ENCODE measurements at regions not wholly inside any gene's neighbourhood (a gene's known extent, or its start where the extent isn't known, plus 50 kb on each side); places are given as distances from the start of the nearest gene placed in this dataset.
A peak's percentile ranks its signal among the peaks of the same experiment; 100 is the strongest.
"Not testable (repeated sequence)": the region's sequence is repeated elsewhere in the genome, so short reads cannot be mapped to it uniquely, and the experiment has no call there.

GRCh38 chr5:1667648-1668140, 131.9 kb downstream of the MRPL36 start:
- DNase-seq = no peak

GRCh38 chr5:1666812-1667588, 132.6 kb downstream of the MRPL36 start:
- DNase-seq = peak; percentile 68

DNA sequence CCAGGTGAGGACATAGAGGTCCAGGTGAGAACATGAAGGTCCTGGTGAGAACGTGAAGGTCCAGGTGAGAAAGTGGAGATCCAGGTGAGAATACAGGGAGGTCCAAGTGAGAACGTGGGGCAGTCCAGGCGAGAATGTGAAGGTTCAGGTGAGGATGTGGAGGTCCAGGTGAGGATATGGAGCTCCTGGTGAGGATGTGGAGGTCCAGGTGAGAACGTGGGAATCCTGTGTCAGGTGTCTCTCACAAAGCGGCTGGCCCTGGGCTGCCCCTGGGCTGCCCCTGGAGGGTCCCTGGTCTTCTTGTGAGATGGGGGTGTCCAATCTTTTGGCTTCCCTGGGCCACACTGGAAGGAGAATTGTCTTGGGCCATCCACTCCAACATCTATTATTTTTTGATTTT, 133.4 kb downstream of the MRPL36 start:
- no peak for DNase-seq

DNA sequence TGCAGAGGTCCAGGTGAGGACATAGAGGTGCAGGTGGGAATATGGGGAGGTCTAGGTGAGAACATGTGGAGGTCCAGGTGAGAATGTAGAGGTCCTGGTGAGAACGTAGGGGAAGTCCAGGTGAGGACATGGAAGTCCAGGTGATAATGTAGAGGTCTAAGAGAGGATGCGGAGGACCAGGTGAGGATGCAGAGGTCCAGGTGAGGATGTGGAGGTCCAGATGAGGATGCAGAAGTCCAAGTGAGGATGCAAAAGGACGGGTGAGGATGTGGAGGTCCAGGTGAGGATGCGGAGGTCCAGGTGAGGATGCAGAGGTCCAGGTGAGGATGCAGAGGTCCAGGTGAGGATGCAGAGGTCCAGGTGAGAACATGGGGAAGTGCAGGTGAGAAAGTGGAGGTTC, 133.8 kb downstream of the MRPL36 start:
- DNase-seq = no peak

DNA sequence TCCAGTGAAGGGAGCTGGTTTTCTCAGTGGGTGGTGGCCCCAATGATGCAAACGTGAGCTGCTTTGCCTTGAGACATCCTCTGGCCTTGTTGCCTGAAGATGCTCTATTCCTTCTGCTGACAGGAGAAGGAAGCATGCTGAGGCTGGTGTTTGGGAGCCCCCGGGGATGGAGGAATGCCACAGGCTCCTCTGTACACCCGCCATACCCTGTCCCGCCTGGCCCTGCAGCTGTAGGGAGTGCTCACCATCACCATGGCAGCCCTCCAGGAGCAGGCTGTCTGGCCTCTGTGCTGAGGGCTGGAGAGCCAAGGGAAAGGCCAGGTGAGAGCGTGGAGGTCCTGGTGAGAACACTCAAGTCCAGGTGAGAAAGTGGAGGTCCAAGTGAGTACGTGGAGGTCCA, 134.4 kb downstream of the MRPL36 start:
- DNase-seq = no peak

DNA sequence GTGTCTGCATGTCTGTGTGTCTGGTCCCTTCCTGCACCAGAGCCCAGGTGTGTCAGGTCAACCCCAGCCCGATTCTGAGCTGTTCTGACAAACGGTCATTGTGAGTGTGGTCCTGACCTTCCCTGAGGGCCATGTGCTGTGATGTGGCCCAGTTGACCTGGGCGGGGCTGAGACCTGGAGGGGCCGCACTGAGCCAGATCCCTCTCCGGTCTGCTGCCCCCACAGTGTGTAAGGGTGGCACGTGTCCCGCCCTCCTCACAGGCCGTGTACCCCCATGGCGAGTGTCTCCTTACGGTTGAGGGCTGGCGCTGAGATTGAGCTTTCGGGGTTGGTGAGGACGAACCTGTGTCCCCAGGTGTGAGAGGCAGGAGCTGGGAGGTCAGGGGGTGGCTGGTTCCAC, 136.5 kb downstream of the MRPL36 start:
- no peak for DNase-seq

GRCh38 chr5:1662559-1663085, 137.0 kb downstream of the MRPL36 start:
- DNase-seq = no peak

DNA sequence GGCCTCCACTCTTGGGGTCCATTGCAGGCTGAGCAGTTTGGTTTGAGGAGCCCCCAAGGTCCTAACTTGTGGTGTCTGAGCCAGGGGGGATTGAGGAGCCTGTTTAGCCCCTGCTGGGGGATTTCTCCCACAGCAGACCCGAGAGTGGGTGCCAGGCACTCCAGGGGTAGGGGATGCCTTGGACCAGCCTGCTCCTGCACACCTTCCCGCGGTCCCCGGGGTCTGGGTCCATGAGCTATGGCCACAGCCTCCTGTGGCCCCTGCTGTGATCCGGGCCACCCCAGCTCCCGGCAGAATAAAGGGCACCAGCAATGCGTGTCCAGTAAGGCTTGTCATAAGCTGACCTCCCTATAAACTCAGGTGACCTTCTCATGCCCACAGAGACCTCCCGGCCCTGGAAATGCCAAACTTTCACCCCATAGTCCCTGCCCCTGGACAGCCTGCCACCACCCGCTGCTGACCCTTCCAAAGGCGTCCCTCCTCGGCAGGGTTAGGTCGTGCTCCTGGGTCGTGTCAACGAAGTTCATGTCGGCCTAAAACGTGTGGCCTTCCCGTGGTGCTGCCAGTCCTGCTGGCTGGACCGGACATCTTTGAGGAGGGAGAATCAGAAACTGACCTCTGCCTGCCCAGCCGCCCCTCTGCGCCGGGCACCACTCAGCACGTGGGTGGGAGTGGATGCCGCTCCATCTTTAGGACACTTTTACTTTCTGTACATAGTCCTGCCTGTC, 137.6 kb downstream of the MRPL36 start:
- no peak for DNase-seq

- no peak for DNase-seq
Observed at GRCh38 chr5:1661311-1661710, 137.6 kb upstream of the LPCAT1 start.

DNA sequence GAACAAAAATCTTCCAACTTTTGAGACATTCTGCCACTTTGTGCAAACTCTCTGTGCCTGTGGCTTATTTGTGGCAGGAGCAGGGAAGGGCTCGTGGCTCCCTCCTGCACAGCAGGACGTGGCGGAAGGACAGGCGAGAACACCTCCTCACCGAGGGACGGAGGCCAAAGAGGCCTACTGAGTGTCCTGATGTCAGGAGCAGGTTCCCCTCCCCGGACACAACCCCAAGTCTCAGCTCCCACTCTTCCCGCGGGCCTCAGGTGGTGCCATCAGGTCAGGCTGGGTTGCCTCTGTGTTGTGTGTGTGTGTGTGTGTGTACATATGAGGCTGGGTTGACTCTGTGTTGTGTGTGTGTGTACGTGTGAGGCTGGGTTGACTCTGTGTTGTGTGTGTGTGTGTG, 136.8 kb upstream of the LPCAT1 start:
- DNase-seq = no peak

- no peak for DNase-seq
Observed at GRCh38 chr5:1660001-1660400, 136.2 kb upstream of the LPCAT1 start.

- no peak for DNase-seq
Observed at GRCh38 chr5:1659100-1659981, 135.6 kb upstream of the LPCAT1 start.

DNA sequence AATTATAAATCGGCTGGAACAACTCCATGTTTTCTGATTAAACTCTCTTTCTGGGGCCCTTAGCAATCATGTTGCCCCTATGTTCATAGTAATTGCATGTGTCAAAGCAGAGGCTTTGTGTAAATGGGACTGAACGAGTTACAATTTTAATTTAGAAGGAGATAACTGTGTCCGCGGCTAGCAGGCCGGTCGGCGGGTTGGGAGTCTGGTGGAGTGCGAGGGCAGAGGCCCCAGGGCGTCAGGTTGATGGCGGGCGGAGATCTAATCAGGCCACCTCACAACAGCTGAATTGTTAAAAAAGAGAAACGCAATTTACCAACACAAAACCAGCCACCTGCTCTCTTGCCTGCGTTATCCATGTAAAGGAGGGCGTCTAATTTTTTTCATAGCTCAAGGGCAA, 134.9 kb upstream of the LPCAT1 start:
- DNase-seq = no peak

DNA sequence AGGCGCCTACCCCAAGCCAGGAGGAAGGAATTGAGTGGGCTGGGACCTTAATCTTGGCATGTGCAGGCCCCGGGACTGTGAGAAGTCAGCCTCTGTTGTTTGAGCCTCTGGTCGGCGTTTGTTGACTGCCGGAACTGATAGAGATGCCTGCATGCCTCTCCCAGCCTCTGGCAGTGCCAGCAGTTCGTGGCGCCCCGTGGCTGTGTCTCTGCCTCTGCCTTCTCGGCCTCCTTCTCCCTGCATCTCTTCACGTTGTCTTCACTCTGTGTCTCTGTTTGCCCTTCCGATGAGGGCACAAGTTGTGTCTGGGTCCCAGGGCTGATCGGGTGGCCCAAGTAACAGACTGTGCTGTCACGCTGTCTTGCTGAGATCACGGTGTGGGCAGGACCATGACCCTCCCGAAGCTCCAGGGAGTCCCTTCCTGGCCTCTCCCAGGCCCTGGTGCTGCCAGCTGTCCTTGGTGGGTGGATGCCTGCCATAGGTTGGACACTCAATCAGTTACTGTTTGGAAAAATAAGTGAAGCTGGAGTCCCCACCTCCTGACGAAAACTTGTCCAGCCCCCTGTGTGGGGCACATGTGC, 133.5 kb upstream of the LPCAT1 start:
- DNase-seq = no peak

- DNase-seq = no peak
Observed at GRCh38 chr5:1656271-1656975, 132.7 kb upstream of the LPCAT1 start.

- DNase-seq = no peak
Observed at GRCh38 chr5:1655496-1656270, 131.9 kb upstream of the LPCAT1 start.

GRCh38 chr5:1654786-1655495, 131.2 kb upstream of the LPCAT1 start:
- no peak for DNase-seq

DNA sequence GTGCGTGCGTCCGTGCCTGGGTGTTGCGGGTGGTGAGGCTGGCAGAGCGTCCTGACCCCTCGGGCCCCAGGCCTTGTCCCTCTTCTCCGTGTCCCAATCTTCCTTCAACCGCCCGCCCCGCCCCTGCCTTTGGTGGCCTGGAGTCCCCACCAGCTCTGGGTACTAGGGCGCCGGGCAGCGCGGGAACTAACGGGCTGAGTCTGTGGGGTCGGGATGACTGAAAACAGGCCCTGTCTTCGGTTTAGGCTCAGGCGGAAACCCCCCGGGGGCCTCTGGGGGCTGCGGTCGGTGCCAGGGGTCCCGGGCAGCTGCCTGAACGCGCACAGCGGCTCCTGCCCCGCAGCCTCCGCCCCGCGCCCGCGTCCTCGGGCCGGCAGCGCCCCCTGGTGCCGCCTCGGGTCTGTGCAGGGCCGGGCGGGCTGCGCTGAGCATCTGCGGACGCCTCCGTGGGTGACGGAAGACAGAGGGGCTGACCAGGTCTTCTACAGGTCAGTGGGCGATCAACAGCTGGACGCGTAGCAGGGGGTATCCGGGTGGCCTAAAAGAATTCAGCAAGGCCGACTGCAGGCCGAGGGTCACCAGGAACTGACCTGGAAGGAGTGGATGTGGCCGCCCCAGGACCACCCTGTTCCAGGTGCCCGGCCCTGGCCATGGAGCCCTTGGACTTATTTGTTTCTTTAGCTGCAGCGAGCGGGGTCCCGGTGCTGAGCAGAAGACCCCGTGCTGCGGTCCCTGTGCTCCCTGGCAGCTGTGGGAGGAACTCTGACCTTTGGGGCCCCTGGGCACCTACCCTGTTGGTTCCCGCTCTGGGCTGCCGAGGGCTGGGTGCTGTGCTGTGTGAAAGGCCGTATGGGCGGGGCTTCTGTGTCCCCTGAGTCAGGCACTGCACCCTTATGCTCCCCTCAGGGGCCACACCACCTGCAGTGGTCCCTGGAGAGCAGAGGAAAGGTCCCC, 130.2 kb upstream of the LPCAT1 start:
- not testable (repeated sequence) for DNase-seq

All from left kidney (tissue), 1 donor.